Activated naive CD8-positive, alpha-beta T cell treated with anti-CD3 and anti-CD28 coated beads, Interleukin-2, amount 10 ng/mL, durations not matched to agents 7 days and 5 days (primary cell): ENCODE measurements at regions not wholly inside any gene's neighbourhood (a gene's known extent, or its start where the extent isn't known, plus 50 kb on each side); places are given as distances from the start of the nearest gene placed in this dataset.

Experiments used
- ATAC-seq: fragments of 150-1000 bp; cut with Tn5 transposase; one replicate; pipeline ENCODE4 v1.10.0; 2021; ENCODE audit warnings: low read depth, moderate library complexity
- POLR2A ChIA-PET: fragments of 350-600 bp; sonication (Branson Sonifier 250); formaldehyde crosslinking; loops from one replicate; lab custom pipeline; 2021; ENCODE audit warnings: antibody characterized with exemption; lab: Charles Lee
- DNase-seq: peaks from one replicate; pipeline ENCODE4 v3.0.0; 2021
- H3K27ac Mint-ChIP-seq: one replicate; pipeline ENCODE4 v1.8.0; 2022; ENCODE audit warnings: mild to moderate bottlenecking, mixed read lengths
- H3K27me3 Mint-ChIP-seq: one replicate; pipeline ENCODE4 v1.8.0; 2022; ENCODE audit warnings: mild to moderate bottlenecking, moderate library complexity, mixed read lengths
- H3K36me3 Mint-ChIP-seq: one replicate; pipeline ENCODE4 v1.8.0; 2021; ENCODE audit warnings: mild to moderate bottlenecking, mixed read lengths
- H3K4me1 Mint-ChIP-seq: one replicate; pipeline ENCODE4 v1.8.0; 2021; ENCODE audit warnings: mixed read lengths
- H3K4me3 Mint-ChIP-seq: one replicate; pipeline ENCODE4 v1.8.0; 2022; ENCODE audit warnings: mild to moderate bottlenecking, moderate library complexity, mixed read lengths
- H3K9me3 Mint-ChIP-seq: one replicate; pipeline ENCODE4 v1.8.0; 2021; ENCODE audit warnings: mixed read lengths

- no peak for ATAC-seq
- peaks cover 2% of the 10 kb centered on the region for H3K4me1 Mint-ChIP-seq
- H3K36me3 Mint-ChIP-seq, result no peaks in the 10 kb centered on the region
- no peak overlapping the region for H3K4me3 Mint-ChIP-seq
- peaks cover 48% of the 10 kb centered on the region for H3K27me3 Mint-ChIP-seq
- peaks cover 2% of the 10 kb centered on the region for H3K9me3 Mint-ChIP-seq
- H3K27ac Mint-ChIP-seq, result no peak overlapping the region
- no peak for DNase-seq
- POLR2A ChIA-PET, result no interaction called here
These were observed 164.3 kb upstream of the SIX2 start for GRCh38 chr2:45173513-45173912.

GRCh38 chr2:45172760-45173392, 163.6 kb upstream of the SIX2 start:
- ATAC-seq (no peak), DNase-seq (no peak)
- Mint-ChIP-seq H3K4me1 (peaks cover 2% of the 10 kb centered on the region), H3K9me3 (peaks cover 2% of the 10 kb centered on the region), H3K27ac (no peak overlapping the region), H3K27me3 (peaks cover 55% of the 10 kb centered on the region), H3K36me3 (no peaks in the 10 kb centered on the region), H3K4me3 (no peak overlapping the region)
- POLR2A ChIA-PET, result no interaction called here

GRCh38 chr2:45172142-45172541, 162.9 kb upstream of the SIX2 start:
- H3K9me3 Mint-ChIP-seq, result no peaks in the 10 kb centered on the region
- DNase-seq (no peak), ATAC-seq (no peak)
- POLR2A ChIA-PET, result no interaction called here
- no peak overlapping the region for H3K27ac Mint-ChIP-seq
- peaks cover 62% of the 10 kb centered on the region for H3K27me3 Mint-ChIP-seq
- no peaks in the 10 kb centered on the region for H3K36me3 Mint-ChIP-seq
- H3K4me3 Mint-ChIP-seq, result no peak overlapping the region
- peaks cover 2% of the 10 kb centered on the region for H3K4me1 Mint-ChIP-seq

GRCh38 chr2:45171136-45171501, 161.9 kb upstream of the SIX2 start:
- DNase-seq (no peak), ATAC-seq (no peak)
- H3K27me3 Mint-ChIP-seq, result peaks cover 61% of the 10 kb centered on the region
- H3K4me1 Mint-ChIP-seq, result peaks cover 2% of the 10 kb centered on the region
- no peaks in the 10 kb centered on the region for H3K36me3 Mint-ChIP-seq
- no peak overlapping the region for H3K27ac Mint-ChIP-seq
- no peak overlapping the region for H3K4me3 Mint-ChIP-seq
- H3K9me3 Mint-ChIP-seq, result no peaks in the 10 kb centered on the region
- POLR2A ChIA-PET, result no interaction called here

GRCh38 chr2:45170191-45171135, 161.2 kb upstream of the SIX2 start:
- ATAC-seq (no peak), DNase-seq (no peak)
- Mint-ChIP-seq H3K27me3 (peaks cover 65% of the 10 kb centered on the region), H3K9me3 (no peaks in the 10 kb centered on the region), H3K4me1 (peaks cover 2% of the 10 kb centered on the region), H3K36me3 (no peaks in the 10 kb centered on the region), H3K4me3 (no peak overlapping the region), H3K27ac (no peak overlapping the region)
- POLR2A ChIA-PET, result no interaction called here

- peak; percentile 45 for ATAC-seq
- Mint-ChIP-seq H3K4me1 (peaks cover 2% of the 10 kb centered on the region), H3K9me3 (no peaks in the 10 kb centered on the region), H3K36me3 (no peaks in the 10 kb centered on the region), H3K27ac (no peak overlapping the region), H3K4me3 (peak overlapping the region; percentile 38), H3K27me3 (peaks cover 71% of the 10 kb centered on the region)
- POLR2A ChIA-PET, result no interaction called here
- peak; percentile 35 for DNase-seq
These were observed 160.3 kb upstream of the SIX2 start for GRCh38 chr2:45169339-45170190.

- Mint-ChIP-seq H3K4me3 (peak overlapping the region; percentile 78), H3K27ac (no peak overlapping the region)
- POLR2A ChIA-PET, result no interaction called here
These were observed 159.6 kb upstream of the SIX2 start for GRCh38 chr2:45168711-45169338.

GRCh38 chr2:45167920-45168629, 158.8 kb upstream of the SIX2 start:
- H3K9me3 Mint-ChIP-seq, result no peaks in the 10 kb centered on the region
- peaks cover 74% of the 10 kb centered on the region for H3K27me3 Mint-ChIP-seq
- DNase-seq (no peak), ATAC-seq (no peak)
- H3K4me1 Mint-ChIP-seq, result peaks cover 2% of the 10 kb centered on the region
- POLR2A ChIA-PET, result no interaction called here
- no peaks in the 10 kb centered on the region for H3K36me3 Mint-ChIP-seq
- no peak overlapping the region for H3K27ac Mint-ChIP-seq
- peak overlapping the region; percentile 78 for H3K4me3 Mint-ChIP-seq

More at GRCh38 chr2:45168711-45169338, 159.6 kb upstream of the SIX2 start:
- Mint-ChIP-seq H3K9me3 (no peaks in the 10 kb centered on the region), H3K36me3 (no peaks in the 10 kb centered on the region), H3K27me3 (peaks cover 70% of the 10 kb centered on the region), H3K4me1 (peaks cover 2% of the 10 kb centered on the region)
- ATAC-seq, result peak; percentile 47
- peak; percentile 41 for DNase-seq

GRCh38 chr2:45166229-45166890, 157.1 kb upstream of the SIX2 start:
- Mint-ChIP-seq H3K27ac (no peak overlapping the region), H3K9me3 (no peaks in the 10 kb centered on the region), H3K27me3 (peaks cover 66% of the 10 kb centered on the region), H3K36me3 (no peaks in the 10 kb centered on the region), H3K4me1 (peaks cover 2% of the 10 kb centered on the region), H3K4me3 (no peak overlapping the region)
- DNase-seq (no peak), ATAC-seq (no peak)
- POLR2A ChIA-PET, result no interaction called here

- no peak overlapping the region for H3K4me3 Mint-ChIP-seq
- DNase-seq, result no peak
- no peaks in the 10 kb centered on the region for H3K4me1 Mint-ChIP-seq
- H3K27ac Mint-ChIP-seq, result no peak overlapping the region
- no peak for ATAC-seq
- H3K9me3 Mint-ChIP-seq, result no peaks in the 10 kb centered on the region
- POLR2A ChIA-PET, result no interaction called here
- peaks cover 51% of the 10 kb centered on the region for H3K27me3 Mint-ChIP-seq
- no peaks in the 10 kb centered on the region for H3K36me3 Mint-ChIP-seq
These were observed 153.5 kb upstream of the SIX2 start for GRCh38 chr2:45162711-45163110.

GRCh38 chr2:45156605-45157004, 147.4 kb upstream of the SIX2 start:
- Mint-ChIP-seq H3K4me1 (no peaks in the 10 kb centered on the region), H3K4me3 (no peak overlapping the region), H3K27ac (no peak overlapping the region), H3K36me3 (no peaks in the 10 kb centered on the region), H3K27me3 (peaks cover 17% of the 10 kb centered on the region), H3K9me3 (no peaks in the 10 kb centered on the region)
- DNase-seq, result no peak
- no peak for ATAC-seq
- POLR2A ChIA-PET, result no interaction called here

GRCh38 chr2:45154606-45155155, 145.4 kb upstream of the SIX2 start:
- ATAC-seq (no peak), DNase-seq (no peak)
- H3K27ac Mint-ChIP-seq, result no peak overlapping the region
- no peaks in the 10 kb centered on the region for H3K9me3 Mint-ChIP-seq
- H3K36me3 Mint-ChIP-seq, result no peaks in the 10 kb centered on the region
- peaks cover 12% of the 10 kb centered on the region for H3K27me3 Mint-ChIP-seq
- H3K4me3 Mint-ChIP-seq, result no peak overlapping the region
- H3K4me1 Mint-ChIP-seq, result no peaks in the 10 kb centered on the region
- POLR2A ChIA-PET, result no interaction called here
